Neural cell (in vitro differentiated cells): ENCODE measurements at regions not wholly inside any gene's neighbourhood (a gene's known extent, or its start where the extent isn't known, plus 50 kb on each side); places are given as distances from the start of the nearest gene placed in this dataset.

Experiments
- EP300 ChIP-seq: fragments of 450-650 bp; conservative IDR thresholded peaks from 2 replicates; pipeline ENCODE4 v1.6.1; 2014; ENCODE audit warnings: antibody characterized with exemption, mild to moderate bottlenecking, moderate library complexity; ENCODE audit not compliant: poor library complexity, severe bottlenecking
- EZH2 ChIP-seq: fragments of 200-600, 300-800 bp; shearing (Covaris generic), sonication (generic); IDR thresholded peaks from 2 replicates; pipeline ENCODE4 v1.6.1; 2014; ENCODE audit warnings: antibody characterized with exemption, low read length, borderline replicate concordance, mild to moderate bottlenecking; ENCODE audit not compliant: insufficient read depth, poor library complexity, severe bottlenecking
- POLR2AphosphoS5 ChIP-seq: IDR thresholded peaks from 2 replicates; pipeline ENCODE4 v1.6.1; 2012
- TAF1 ChIP-seq: IDR thresholded peaks from 2 replicates; pipeline ENCODE4 v1.6.1; 2012; ENCODE audit warnings: low read depth
- TF ChIP-seq, protein P1 (sequence below): fragments of 450-650 bp; IDR thresholded peaks from 2 replicates; pipeline ENCODE4 v1.5.1; 2014; ENCODE audit warnings: antibody characterized with exemption, mild to moderate bottlenecking, moderate library complexity; ENCODE audit not compliant: poor library complexity, severe bottlenecking
- TF ChIP-seq, protein P2 (sequence below): IDR thresholded peaks from 2 replicates; pipeline ENCODE4 v1.6.1; 2012; ENCODE audit warnings: borderline replicate concordance

GRCh38 chr4:64200001-64200555, 209.2 kb downstream of the TECRL start:
- TF ChIP-seq, protein P1, sequence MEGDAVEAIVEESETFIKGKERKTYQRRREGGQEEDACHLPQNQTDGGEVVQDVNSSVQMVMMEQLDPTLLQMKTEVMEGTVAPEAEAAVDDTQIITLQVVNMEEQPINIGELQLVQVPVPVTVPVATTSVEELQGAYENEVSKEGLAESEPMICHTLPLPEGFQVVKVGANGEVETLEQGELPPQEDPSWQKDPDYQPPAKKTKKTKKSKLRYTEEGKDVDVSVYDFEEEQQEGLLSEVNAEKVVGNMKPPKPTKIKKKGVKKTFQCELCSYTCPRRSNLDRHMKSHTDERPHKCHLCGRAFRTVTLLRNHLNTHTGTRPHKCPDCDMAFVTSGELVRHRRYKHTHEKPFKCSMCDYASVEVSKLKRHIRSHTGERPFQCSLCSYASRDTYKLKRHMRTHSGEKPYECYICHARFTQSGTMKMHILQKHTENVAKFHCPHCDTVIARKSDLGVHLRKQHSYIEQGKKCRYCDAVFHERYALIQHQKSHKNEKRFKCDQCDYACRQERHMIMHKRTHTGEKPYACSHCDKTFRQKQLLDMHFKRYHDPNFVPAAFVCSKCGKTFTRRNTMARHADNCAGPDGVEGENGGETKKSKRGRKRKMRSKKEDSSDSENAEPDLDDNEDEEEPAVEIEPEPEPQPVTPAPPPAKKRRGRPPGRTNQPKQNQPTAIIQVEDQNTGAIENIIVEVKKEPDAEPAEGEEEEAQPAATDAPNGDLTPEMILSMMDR, result no peak
- TF ChIP-seq EZH2, result no peak
- TF ChIP-seq TAF1, result no peak
- TF ChIP-seq EP300, result no peak
- TF ChIP-seq, protein P2, sequence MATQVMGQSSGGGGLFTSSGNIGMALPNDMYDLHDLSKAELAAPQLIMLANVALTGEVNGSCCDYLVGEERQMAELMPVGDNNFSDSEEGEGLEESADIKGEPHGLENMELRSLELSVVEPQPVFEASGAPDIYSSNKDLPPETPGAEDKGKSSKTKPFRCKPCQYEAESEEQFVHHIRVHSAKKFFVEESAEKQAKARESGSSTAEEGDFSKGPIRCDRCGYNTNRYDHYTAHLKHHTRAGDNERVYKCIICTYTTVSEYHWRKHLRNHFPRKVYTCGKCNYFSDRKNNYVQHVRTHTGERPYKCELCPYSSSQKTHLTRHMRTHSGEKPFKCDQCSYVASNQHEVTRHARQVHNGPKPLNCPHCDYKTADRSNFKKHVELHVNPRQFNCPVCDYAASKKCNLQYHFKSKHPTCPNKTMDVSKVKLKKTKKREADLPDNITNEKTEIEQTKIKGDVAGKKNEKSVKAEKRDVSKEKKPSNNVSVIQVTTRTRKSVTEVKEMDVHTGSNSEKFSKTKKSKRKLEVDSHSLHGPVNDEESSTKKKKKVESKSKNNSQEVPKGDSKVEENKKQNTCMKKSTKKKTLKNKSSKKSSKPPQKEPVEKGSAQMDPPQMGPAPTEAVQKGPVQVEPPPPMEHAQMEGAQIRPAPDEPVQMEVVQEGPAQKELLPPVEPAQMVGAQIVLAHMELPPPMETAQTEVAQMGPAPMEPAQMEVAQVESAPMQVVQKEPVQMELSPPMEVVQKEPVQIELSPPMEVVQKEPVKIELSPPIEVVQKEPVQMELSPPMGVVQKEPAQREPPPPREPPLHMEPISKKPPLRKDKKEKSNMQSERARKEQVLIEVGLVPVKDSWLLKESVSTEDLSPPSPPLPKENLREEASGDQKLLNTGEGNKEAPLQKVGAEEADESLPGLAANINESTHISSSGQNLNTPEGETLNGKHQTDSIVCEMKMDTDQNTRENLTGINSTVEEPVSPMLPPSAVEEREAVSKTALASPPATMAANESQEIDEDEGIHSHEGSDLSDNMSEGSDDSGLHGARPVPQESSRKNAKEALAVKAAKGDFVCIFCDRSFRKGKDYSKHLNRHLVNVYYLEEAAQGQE, result no peak
- no peak for TF ChIP-seq POLR2AphosphoS5
